ENCODE measurements at regions not wholly inside any gene's neighbourhood (a gene's known extent, or its start where the extent isn't known, plus 50 kb on each side); places are given as distances from the start of the nearest gene placed in this dataset.

- no peaks in the 10 kb centered on the region for H3K4me1 Mint-ChIP-seq (ENCODE audit: low read depth)
- H3K9me3 Mint-ChIP-seq = no peaks in the 10 kb centered on the region
- no peak overlapping the region for H3K4me3 Mint-ChIP-seq
- no peak for DNase-seq
- H3K36me3 Mint-ChIP-seq (ENCODE audit: low read depth) = no peaks in the 10 kb centered on the region
- H3K27ac Mint-ChIP-seq = no peak overlapping the region
- no peaks in the 10 kb centered on the region for H3K27me3 Mint-ChIP-seq
Observed at GRCh38 chr12:24252602-24253001, 303.1 kb upstream of the SOX5 start.

- Mint-ChIP-seq H3K9me3 (no peaks in the 10 kb centered on the region), H3K27me3 (no peaks in the 10 kb centered on the region), H3K36me3 (ENCODE audit: low read depth) (no peaks in the 10 kb centered on the region), H3K4me1 (ENCODE audit: low read depth) (no peaks in the 10 kb centered on the region), H3K27ac (no peak overlapping the region), H3K4me3 (no peak overlapping the region)
- DNase-seq = no peak
Observed at GRCh38 chr12:24246934-24247333, 297.5 kb upstream of the SOX5 start.

GRCh38 chr12:24246376-24246775, 296.9 kb upstream of the SOX5 start:
- H3K9me3 Mint-ChIP-seq = no peaks in the 10 kb centered on the region
- no peaks in the 10 kb centered on the region for H3K27me3 Mint-ChIP-seq
- no peak overlapping the region for H3K4me3 Mint-ChIP-seq
- no peaks in the 10 kb centered on the region for H3K4me1 Mint-ChIP-seq (ENCODE audit: low read depth)
- no peaks in the 10 kb centered on the region for H3K36me3 Mint-ChIP-seq (ENCODE audit: low read depth)
- no peak for DNase-seq
- H3K27ac Mint-ChIP-seq = no peak overlapping the region

- H3K4me3 Mint-ChIP-seq = no peak overlapping the region
- no peak for DNase-seq
- no peaks in the 10 kb centered on the region for H3K27me3 Mint-ChIP-seq
- H3K36me3 Mint-ChIP-seq (ENCODE audit: low read depth) = no peaks in the 10 kb centered on the region
- no peaks in the 10 kb centered on the region for H3K4me1 Mint-ChIP-seq (ENCODE audit: low read depth)
- no peaks in the 10 kb centered on the region for H3K9me3 Mint-ChIP-seq
- H3K27ac Mint-ChIP-seq = no peak overlapping the region
Observed at GRCh38 chr12:24244801-24245200, 295.3 kb upstream of the SOX5 start.

GRCh38 chr12:24244231-24244630, 294.8 kb upstream of the SOX5 start:
- H3K27ac Mint-ChIP-seq = no peak overlapping the region
- no peaks in the 10 kb centered on the region for H3K36me3 Mint-ChIP-seq (ENCODE audit: low read depth)
- H3K9me3 Mint-ChIP-seq = no peaks in the 10 kb centered on the region
- H3K27me3 Mint-ChIP-seq = no peaks in the 10 kb centered on the region
- DNase-seq = no peak
- no peak overlapping the region for H3K4me3 Mint-ChIP-seq
- H3K4me1 Mint-ChIP-seq (ENCODE audit: low read depth) = no peaks in the 10 kb centered on the region

- no peak for DNase-seq
- Mint-ChIP-seq H3K27me3 (no peaks in the 10 kb centered on the region), H3K36me3 (ENCODE audit: low read depth) (no peaks in the 10 kb centered on the region), H3K9me3 (no peaks in the 10 kb centered on the region), H3K27ac (no peak overlapping the region), H3K4me1 (ENCODE audit: low read depth) (no peaks in the 10 kb centered on the region), H3K4me3 (no peak overlapping the region)
Observed at GRCh38 chr12:24240707-24241106, 291.2 kb upstream of the SOX5 start.

GRCh38 chr12:24233519-24234246, 284.2 kb upstream of the SOX5 start:
- no peak for DNase-seq
- no peak overlapping the region for H3K27ac Mint-ChIP-seq
- H3K9me3 Mint-ChIP-seq = no peaks in the 10 kb centered on the region
- H3K4me1 Mint-ChIP-seq (ENCODE audit: low read depth) = no peaks in the 10 kb centered on the region
- H3K27me3 Mint-ChIP-seq = no peaks in the 10 kb centered on the region
- H3K4me3 Mint-ChIP-seq = no peak overlapping the region
- H3K36me3 Mint-ChIP-seq (ENCODE audit: low read depth) = no peaks in the 10 kb centered on the region

GRCh38 chr12:24232531-24232930, 283.1 kb upstream of the SOX5 start:
- H3K27ac Mint-ChIP-seq = no peak overlapping the region
- no peaks in the 10 kb centered on the region for H3K36me3 Mint-ChIP-seq (ENCODE audit: low read depth)
- no peak overlapping the region for H3K4me3 Mint-ChIP-seq
- no peak for DNase-seq
- H3K4me1 Mint-ChIP-seq (ENCODE audit: low read depth) = no peaks in the 10 kb centered on the region
- no peaks in the 10 kb centered on the region for H3K27me3 Mint-ChIP-seq
- H3K9me3 Mint-ChIP-seq = no peaks in the 10 kb centered on the region

GRCh38 chr12:24231298-24231697, 281.8 kb upstream of the SOX5 start:
- H3K9me3 Mint-ChIP-seq = no peaks in the 10 kb centered on the region
- H3K4me1 Mint-ChIP-seq (ENCODE audit: low read depth) = no peaks in the 10 kb centered on the region
- no peak overlapping the region for H3K4me3 Mint-ChIP-seq
- H3K36me3 Mint-ChIP-seq (ENCODE audit: low read depth) = no peaks in the 10 kb centered on the region
- no peak overlapping the region for H3K27ac Mint-ChIP-seq
- no peaks in the 10 kb centered on the region for H3K27me3 Mint-ChIP-seq
- DNase-seq = no peak

- H3K36me3 Mint-ChIP-seq (ENCODE audit: low read depth) = no peaks in the 10 kb centered on the region
- H3K27ac Mint-ChIP-seq = no peak overlapping the region
- no peak overlapping the region for H3K4me3 Mint-ChIP-seq
- H3K4me1 Mint-ChIP-seq (ENCODE audit: low read depth) = no peaks in the 10 kb centered on the region
- H3K9me3 Mint-ChIP-seq = no peaks in the 10 kb centered on the region
- no peaks in the 10 kb centered on the region for H3K27me3 Mint-ChIP-seq
- no peak for DNase-seq
Observed at GRCh38 chr12:24230061-24230701, 280.7 kb upstream of the SOX5 start.

- H3K27me3 Mint-ChIP-seq = no peaks in the 10 kb centered on the region
- no peak overlapping the region for H3K27ac Mint-ChIP-seq
- no peak overlapping the region for H3K4me3 Mint-ChIP-seq
- no peaks in the 10 kb centered on the region for H3K9me3 Mint-ChIP-seq
- no peaks in the 10 kb centered on the region for H3K4me1 Mint-ChIP-seq (ENCODE audit: low read depth)
- H3K36me3 Mint-ChIP-seq (ENCODE audit: low read depth) = no peaks in the 10 kb centered on the region
- no peak for DNase-seq
Observed at GRCh38 chr12:24229031-24229700, 279.7 kb upstream of the SOX5 start.

GRCh38 chr12:24228371-24228770, 278.9 kb upstream of the SOX5 start:
- no peak for DNase-seq
- no peak overlapping the region for H3K27ac Mint-ChIP-seq
- H3K9me3 Mint-ChIP-seq = peaks cover 2% of the 10 kb centered on the region
- no peaks in the 10 kb centered on the region for H3K36me3 Mint-ChIP-seq (ENCODE audit: low read depth)
- H3K4me3 Mint-ChIP-seq = no peak overlapping the region
- H3K4me1 Mint-ChIP-seq (ENCODE audit: low read depth) = no peaks in the 10 kb centered on the region
- no peaks in the 10 kb centered on the region for H3K27me3 Mint-ChIP-seq

GRCh38 chr12:24227551-24227950, 278.1 kb upstream of the SOX5 start:
- H3K4me1 Mint-ChIP-seq (ENCODE audit: low read depth) = no peaks in the 10 kb centered on the region
- no peaks in the 10 kb centered on the region for H3K27me3 Mint-ChIP-seq
- H3K27ac Mint-ChIP-seq = no peak overlapping the region
- H3K4me3 Mint-ChIP-seq = no peak overlapping the region
- peaks cover 2% of the 10 kb centered on the region for H3K9me3 Mint-ChIP-seq
- no peaks in the 10 kb centered on the region for H3K36me3 Mint-ChIP-seq (ENCODE audit: low read depth)
- DNase-seq = no peak

GRCh38 chr12:24226745-24227350, 277.4 kb upstream of the SOX5 start:
- no peak for DNase-seq
- Mint-ChIP-seq H3K4me1 (ENCODE audit: low read depth) (no peaks in the 10 kb centered on the region), H3K4me3 (no peak overlapping the region), H3K36me3 (ENCODE audit: low read depth) (no peaks in the 10 kb centered on the region), H3K9me3 (peaks cover 2% of the 10 kb centered on the region), H3K27me3 (no peaks in the 10 kb centered on the region), H3K27ac (no peak overlapping the region)

GRCh38 chr12:24224401-24224800, 274.9 kb upstream of the SOX5 start:
- H3K4me1 Mint-ChIP-seq (ENCODE audit: low read depth) = no peaks in the 10 kb centered on the region
- H3K27ac Mint-ChIP-seq = no peak overlapping the region
- H3K4me3 Mint-ChIP-seq = no peak overlapping the region
- no peaks in the 10 kb centered on the region for H3K27me3 Mint-ChIP-seq
- H3K36me3 Mint-ChIP-seq (ENCODE audit: low read depth) = no peaks in the 10 kb centered on the region
- DNase-seq = no peak
- peaks cover 2% of the 10 kb centered on the region for H3K9me3 Mint-ChIP-seq
